ENCODE measurements at regions not wholly inside any gene's neighbourhood (a gene's known extent, or its start where the extent isn't known, plus 50 kb on each side); places are given as distances from the start of the nearest gene placed in this dataset.

GRCh38 chr1:218073062-218073461, 212.0 kb upstream of the RRP15 start:
- H3K4me1 ChIP-seq (ENCODE audit: insufficient read depth, low read length, poor library complexity, severe bottlenecking) = no peaks in the 10 kb centered on the region
- no peak for DNase-seq (ENCODE audit: low spot score)
- POLR2A ChIA-PET (ENCODE audit: low non-redundant PET) = no interaction called here
- CTCF ChIA-PET = no interaction called here
- BruUV-seq (replicated peaks) = no TSS peak
- H3K4me3 ChIP-seq (ENCODE audit: low read depth, low read length, poor library complexity, severe bottlenecking) = no peak overlapping the region
- TF ChIP-seq CTCF (conservative IDR thresholded peaks at IDR 0.05; ENCODE audit: low read depth, low read length) (no peak), EZH2 (IDR thresholded peaks at IDR 0.05; ENCODE audit: borderline replicate concordance, low read depth, low read length, poor library complexity, severe bottlenecking) (no peak)
- no peaks in the 10 kb centered on the region for H3K9me3 ChIP-seq (ENCODE audit: low read depth, low read length, poor library complexity, severe bottlenecking)
- no peaks in the 10 kb centered on the region for H3K27me3 ChIP-seq (replicated peaks; ENCODE audit: insufficient read depth, low read depth, low read length, poor library complexity)
- intact Hi-C loops (cut with micrococcal nuclease; ENCODE audit: unreplicated experiment) = no loop called here
- no peak overlapping the region for H3K27ac ChIP-seq (ENCODE audit: low read depth, low read length, poor library complexity, severe bottlenecking)
- no peaks in the 10 kb centered on the region for H3K36me3 ChIP-seq (ENCODE audit: insufficient read depth, low read length, poor library complexity, severe bottlenecking)

GRCh38 chr1:218078916-218079315, 206.2 kb upstream of the RRP15 start:
- ChIA-PET POLR2A (ENCODE audit: low non-redundant PET) (no interaction called here), CTCF (no interaction called here)
- Histone ChIP-seq H3K27me3 (replicated peaks; ENCODE audit: insufficient read depth, low read depth, low read length, poor library complexity) (no peaks in the 10 kb centered on the region), H3K4me1 (ENCODE audit: insufficient read depth, low read length, poor library complexity, severe bottlenecking) (no peaks in the 10 kb centered on the region), H3K4me3 (ENCODE audit: low read depth, low read length, poor library complexity, severe bottlenecking) (no peak overlapping the region), H3K36me3 (ENCODE audit: insufficient read depth, low read length, poor library complexity, severe bottlenecking) (no peaks in the 10 kb centered on the region), H3K27ac (ENCODE audit: low read depth, low read length, poor library complexity, severe bottlenecking) (no peak overlapping the region), H3K9me3 (ENCODE audit: low read depth, low read length, poor library complexity, severe bottlenecking) (no peaks in the 10 kb centered on the region)
- DNase-seq (ENCODE audit: low spot score) = no peak
- no peak for TF ChIP-seq CTCF (conservative IDR thresholded peaks at IDR 0.05; ENCODE audit: low read depth, low read length)
- TF ChIP-seq EZH2 (IDR thresholded peaks at IDR 0.05; ENCODE audit: borderline replicate concordance, low read depth, low read length, poor library complexity, severe bottlenecking) = no peak
- intact Hi-C loops (cut with micrococcal nuclease; ENCODE audit: unreplicated experiment) = no loop called here
- no TSS peak for BruUV-seq (replicated peaks)

GRCh38 chr1:218079347-218079746, 205.7 kb upstream of the RRP15 start:
- BruUV-seq (replicated peaks) = no TSS peak
- no peaks in the 10 kb centered on the region for H3K9me3 ChIP-seq (ENCODE audit: low read depth, low read length, poor library complexity, severe bottlenecking)
- H3K4me1 ChIP-seq (ENCODE audit: insufficient read depth, low read length, poor library complexity, severe bottlenecking) = no peaks in the 10 kb centered on the region
- DNase-seq (ENCODE audit: low spot score) = no peak
- ChIA-PET CTCF (no interaction called here), POLR2A (ENCODE audit: low non-redundant PET) (no interaction called here)
- no peak overlapping the region for H3K4me3 ChIP-seq (ENCODE audit: low read depth, low read length, poor library complexity, severe bottlenecking)
- intact Hi-C loops (cut with micrococcal nuclease; ENCODE audit: unreplicated experiment) = no loop called here
- TF ChIP-seq EZH2 (IDR thresholded peaks at IDR 0.05; ENCODE audit: borderline replicate concordance, low read depth, low read length, poor library complexity, severe bottlenecking) (no peak), CTCF (conservative IDR thresholded peaks at IDR 0.05; ENCODE audit: low read depth, low read length) (no peak)
- H3K27ac ChIP-seq (ENCODE audit: low read depth, low read length, poor library complexity, severe bottlenecking) = no peak overlapping the region
- no peaks in the 10 kb centered on the region for H3K36me3 ChIP-seq (ENCODE audit: insufficient read depth, low read length, poor library complexity, severe bottlenecking)
- no peaks in the 10 kb centered on the region for H3K27me3 ChIP-seq (replicated peaks; ENCODE audit: insufficient read depth, low read depth, low read length, poor library complexity)

Data from A673 (cell line).